ENCODE measurements at regions not wholly inside any gene's neighbourhood (a gene's known extent, or its start where the extent isn't known, plus 50 kb on each side); places are given as distances from the start of the nearest gene placed in this dataset.

DNA sequence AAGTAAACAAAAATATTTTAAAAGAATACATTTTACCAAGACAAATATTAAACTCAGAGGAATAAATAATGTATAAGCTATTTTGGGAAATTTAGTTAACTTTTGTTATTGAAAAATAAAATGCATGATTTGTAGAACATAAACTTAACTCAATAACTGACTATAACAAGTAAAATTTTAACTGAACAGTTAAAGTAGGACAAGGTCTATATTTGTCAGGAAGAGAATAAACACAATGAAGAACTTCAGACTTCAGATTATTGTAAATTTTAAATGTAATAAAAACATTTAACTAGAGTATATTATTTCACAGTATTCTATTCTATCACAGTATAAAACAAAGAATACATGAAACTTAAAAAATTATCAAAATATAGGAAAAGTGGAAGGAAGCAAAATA is 948.8 kb upstream of the USP15 start:
- no peak overlapping the region for H3K4me3 ChIP-seq (ENCODE audit: low read length)
- TF ChIP-seq, protein P1, sequence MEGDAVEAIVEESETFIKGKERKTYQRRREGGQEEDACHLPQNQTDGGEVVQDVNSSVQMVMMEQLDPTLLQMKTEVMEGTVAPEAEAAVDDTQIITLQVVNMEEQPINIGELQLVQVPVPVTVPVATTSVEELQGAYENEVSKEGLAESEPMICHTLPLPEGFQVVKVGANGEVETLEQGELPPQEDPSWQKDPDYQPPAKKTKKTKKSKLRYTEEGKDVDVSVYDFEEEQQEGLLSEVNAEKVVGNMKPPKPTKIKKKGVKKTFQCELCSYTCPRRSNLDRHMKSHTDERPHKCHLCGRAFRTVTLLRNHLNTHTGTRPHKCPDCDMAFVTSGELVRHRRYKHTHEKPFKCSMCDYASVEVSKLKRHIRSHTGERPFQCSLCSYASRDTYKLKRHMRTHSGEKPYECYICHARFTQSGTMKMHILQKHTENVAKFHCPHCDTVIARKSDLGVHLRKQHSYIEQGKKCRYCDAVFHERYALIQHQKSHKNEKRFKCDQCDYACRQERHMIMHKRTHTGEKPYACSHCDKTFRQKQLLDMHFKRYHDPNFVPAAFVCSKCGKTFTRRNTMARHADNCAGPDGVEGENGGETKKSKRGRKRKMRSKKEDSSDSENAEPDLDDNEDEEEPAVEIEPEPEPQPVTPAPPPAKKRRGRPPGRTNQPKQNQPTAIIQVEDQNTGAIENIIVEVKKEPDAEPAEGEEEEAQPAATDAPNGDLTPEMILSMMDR (conservative IDR thresholded peaks at IDR 0.05; ENCODE audit: low read length): no peak
- no peak for DNase-seq (ENCODE audit: low read depth)

GRCh38 chr12:61348871-61349270 is 911.3 kb upstream of the USP15 start:
- DNase-seq (ENCODE audit: low read depth): no peak
- TF ChIP-seq, protein P1 (conservative IDR thresholded peaks at IDR 0.05; ENCODE audit: low read length): no peak

DNA sequence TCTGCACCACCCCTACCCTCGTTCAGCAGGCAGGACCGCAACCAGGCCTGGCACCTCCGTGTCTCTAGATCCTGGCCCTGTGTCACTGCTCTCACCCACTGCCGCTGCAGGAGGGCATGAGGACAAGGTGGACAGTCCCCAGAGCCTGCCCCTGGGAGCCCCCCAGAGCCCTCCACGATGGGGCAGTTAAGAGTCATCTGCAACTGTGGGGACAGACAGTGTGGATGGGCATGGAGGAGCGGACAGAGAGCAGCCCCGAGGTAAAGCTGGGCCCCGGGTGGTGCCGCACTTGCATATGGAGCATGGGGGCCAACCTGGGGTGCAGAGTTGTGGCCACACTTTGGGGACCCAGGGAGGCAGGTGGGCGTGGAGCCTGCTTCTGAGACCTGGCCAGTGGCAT is 905.1 kb upstream of the USP15 start:
- TF ChIP-seq, protein P1 (conservative IDR thresholded peaks at IDR 0.05; ENCODE audit: low read length): no peak
- DNase-seq (ENCODE audit: low read depth): no peak
- no peak overlapping the region for H3K4me3 ChIP-seq (ENCODE audit: low read length)

More at GRCh38 chr12:61348871-61349270, 911.3 kb upstream of the USP15 start:
- no peak overlapping the region for H3K4me3 ChIP-seq (ENCODE audit: low read length)

- no peak overlapping the region for H3K4me3 ChIP-seq (ENCODE audit: low read length)
- DNase-seq (ENCODE audit: low read depth): no peak
- TF ChIP-seq, protein P1 (conservative IDR thresholded peaks at IDR 0.05; ENCODE audit: low read length): no peak
These were observed 903.7 kb upstream of the USP15 start for GRCh38 chr12:61356485-61356884.

DNA sequence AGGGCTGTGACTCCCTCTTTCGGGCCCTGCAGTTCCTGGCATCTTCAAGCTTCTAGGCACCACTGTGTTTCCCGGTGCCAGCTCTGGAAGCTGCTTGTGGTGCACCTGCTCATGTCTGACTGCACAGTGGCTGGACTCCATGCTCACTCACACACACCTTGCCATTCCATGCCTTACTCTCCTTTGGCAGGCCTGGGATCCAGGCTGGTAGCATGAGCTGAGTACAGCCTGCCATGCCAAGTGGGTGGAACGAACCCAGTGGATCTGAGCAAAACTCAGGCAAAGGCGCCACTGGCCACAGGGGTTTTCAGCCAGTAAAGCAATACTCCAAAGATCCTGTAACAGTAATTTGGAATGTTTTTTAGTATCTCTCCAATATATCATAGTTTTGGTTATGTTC is 902.7 kb upstream of the USP15 start:
- no peak overlapping the region for H3K4me3 ChIP-seq (ENCODE audit: low read length)
- TF ChIP-seq, protein P1 (conservative IDR thresholded peaks at IDR 0.05; ENCODE audit: low read length): no peak
- DNase-seq (ENCODE audit: low read depth): no peak

DNA sequence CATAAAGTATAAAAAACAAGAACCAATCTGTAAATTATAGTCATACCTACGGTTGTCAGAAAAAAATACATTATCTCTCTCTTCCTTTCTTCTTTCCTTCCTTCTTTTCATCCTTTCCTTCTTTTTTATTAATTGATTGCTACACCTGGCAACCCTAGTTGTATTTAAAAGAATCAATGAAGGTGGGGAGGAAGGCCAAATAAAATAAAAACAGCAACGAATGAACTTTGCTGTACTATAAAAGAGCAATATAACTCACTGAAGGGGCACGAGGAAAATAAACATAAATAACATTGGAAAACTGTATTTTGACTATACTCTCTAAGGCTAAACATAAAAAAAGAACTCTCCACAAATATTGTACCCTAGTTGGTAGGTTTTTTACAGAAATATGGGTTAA is 898.2 kb upstream of the USP15 start:
- H3K4me3 ChIP-seq (ENCODE audit: low read length): no peak overlapping the region
- TF ChIP-seq, protein P1 (conservative IDR thresholded peaks at IDR 0.05; ENCODE audit: low read length): no peak
- DNase-seq (ENCODE audit: low read depth): no peak

DNA sequence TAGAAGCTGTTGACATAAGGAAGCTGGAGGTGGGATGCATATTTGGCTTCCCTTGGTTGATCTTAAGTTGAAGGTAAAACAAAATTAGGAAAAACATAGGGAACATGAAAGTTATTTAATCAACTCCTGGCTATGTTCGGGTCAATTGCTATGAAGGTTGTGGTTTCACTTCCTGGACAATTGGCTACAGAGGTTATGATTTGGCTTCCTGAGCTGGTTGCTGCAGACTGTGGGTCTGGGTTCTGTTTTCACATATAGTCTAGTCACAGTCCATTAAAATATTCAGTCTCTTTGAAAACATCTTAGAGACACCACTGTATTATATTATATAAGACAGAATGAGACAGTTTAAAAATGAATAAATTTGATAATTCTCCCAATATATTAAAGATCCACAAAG is 895.2 kb upstream of the USP15 start:
- DNase-seq (ENCODE audit: low read depth): no peak
- no peak overlapping the region for H3K4me3 ChIP-seq (ENCODE audit: low read length)
- TF ChIP-seq, protein P1 (conservative IDR thresholded peaks at IDR 0.05; ENCODE audit: low read length): no peak
